Stimulated activated CD4-positive, alpha-beta T cell treated with anti-CD3 and anti-CD28 coated beads, Interleukin-15, amount 100 ng/mL, for 48 hours (primary cell): ENCODE measurements at regions not wholly inside any gene's neighbourhood (a gene's known extent, or its start where the extent isn't known, plus 50 kb on each side); places are given as distances from the start of the nearest gene placed in this dataset.
A peak's percentile ranks its signal among the peaks of the same experiment; 100 is the strongest.
"Not testable (repeated sequence)": the region's sequence is repeated elsewhere in the genome, so short reads cannot be mapped to it uniquely, and the experiment has no call there.

ENCODE experiments used
- DNase-seq, 2 donors: peaks; one replicate each; pipeline ENCODE4 v3.0.0-alpha.2; 2020; ENCODE audit warnings: low read depth in 2 of 2

DNA sequence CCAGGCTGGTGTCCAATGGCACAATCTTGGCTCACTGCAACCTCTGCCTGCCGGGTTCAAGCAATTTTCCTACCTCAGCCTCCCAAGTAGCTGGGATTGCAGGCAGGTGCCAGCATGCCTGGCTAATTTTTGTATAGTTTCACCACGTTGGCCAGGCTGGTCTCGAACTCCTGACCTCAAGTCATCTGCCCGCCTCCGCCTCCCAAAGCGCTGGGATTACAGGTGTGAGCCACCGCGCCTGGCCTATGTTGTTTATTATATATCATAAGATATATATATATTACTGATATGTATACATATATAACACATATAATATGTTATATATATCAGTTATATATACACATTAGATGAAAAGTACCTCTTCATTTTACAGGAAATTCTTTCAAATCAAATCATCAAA lies 914.7 kb downstream of the FOXD4L5 start:
- not testable (repeated sequence) for DNase-seq

DNA sequence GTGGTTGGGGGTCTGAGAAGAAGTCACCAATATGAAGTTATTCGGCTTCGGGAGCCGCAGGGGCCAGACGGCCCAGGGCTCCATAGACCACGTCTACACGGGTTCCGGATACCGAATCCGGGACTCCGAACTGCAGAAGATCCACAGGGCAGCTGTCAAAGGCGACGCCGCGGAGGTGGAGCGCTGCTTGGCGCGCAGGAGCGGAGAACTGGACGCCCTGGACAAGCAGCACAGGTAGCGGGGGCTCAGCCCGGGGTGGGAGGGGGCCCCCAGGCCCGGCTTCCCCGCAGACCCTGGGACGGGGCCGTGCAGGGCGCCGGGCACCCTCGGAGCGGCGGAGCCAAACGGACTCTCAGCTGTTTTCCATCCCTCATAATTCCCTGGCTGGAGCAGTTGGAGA lies 915.4 kb downstream of the FOXD4L5 start:
- not testable (repeated sequence) for DNase-seq

DNA sequence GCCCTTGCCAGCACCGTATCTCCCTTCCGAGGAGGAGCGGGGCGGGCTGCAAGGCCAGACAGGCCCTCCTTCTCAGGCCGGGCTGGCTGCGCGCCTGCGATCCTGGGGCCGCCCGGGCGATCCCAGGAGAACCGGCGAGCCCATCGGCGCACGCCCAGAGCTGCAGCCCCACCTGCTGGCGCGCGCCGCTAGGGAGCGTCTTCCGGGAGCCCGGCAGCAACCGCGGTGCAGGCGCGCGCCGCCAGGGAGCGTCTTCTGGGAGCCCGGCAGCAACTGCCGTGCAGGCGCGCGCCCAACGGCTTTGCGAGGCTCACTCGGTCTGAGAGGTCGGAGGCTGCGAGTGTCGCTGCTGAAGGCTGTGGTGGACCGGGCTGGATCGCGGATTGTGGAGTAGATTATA lies 915.9 kb downstream of the FOXD4L5 start:
- DNase-seq, result peak; percentile 56 to 86

DNA sequence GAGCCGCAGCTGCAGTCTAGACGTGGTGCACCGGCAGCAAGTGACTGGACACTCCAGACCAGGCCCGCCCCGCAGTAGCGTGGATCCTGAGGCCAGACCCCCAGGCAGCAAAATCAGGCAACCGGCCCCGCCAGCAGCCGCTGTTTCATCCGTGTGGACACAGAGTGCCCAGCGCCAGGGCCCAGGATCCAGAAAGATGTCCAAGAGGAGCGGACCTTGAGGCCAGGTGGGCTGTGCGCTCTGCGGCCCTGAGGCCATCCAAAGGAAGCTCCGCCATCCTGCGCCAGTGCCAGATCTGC lies 916.4 kb downstream of the FOXD4L5 start:
- not testable (repeated sequence) for DNase-seq

DNA sequence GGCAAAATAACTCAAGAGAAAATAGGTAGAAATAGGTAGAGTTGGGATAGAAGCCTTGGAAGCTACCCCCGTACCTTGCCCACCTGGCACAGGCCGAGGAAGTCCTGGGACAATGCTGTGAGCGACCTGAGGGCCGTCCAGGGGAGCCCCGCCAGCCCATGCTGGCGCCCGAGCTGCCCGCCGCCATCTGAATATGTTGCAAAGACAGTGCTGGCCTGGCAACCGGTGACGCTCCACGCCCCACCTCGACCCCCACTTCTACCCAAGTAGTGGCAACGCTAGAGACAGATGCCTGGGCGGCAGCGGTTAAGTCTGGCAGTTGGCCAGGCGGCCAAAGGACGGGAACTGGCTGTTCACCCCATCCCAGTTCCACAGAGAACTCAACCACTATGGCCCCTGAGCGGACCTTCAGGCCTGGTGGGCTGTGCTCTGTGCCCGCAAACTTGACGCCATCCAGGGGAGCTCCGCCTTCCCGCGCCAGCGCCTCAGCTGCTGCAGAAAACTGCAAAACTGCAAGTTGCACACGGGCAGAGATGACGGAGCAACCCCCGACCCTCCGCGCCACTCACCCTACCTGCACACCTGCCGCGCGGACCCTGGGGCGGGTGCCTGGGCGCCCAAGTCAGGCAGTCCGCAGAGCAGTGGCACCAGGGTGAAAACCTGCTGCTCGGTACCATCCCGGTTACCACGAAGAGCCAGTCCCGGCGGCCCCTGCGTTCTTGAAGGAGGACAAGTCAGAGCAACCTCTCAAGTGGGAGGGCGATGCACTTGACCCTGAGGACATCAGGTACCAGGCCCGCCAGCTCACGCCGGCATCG lies 917.0 kb downstream of the FOXD4L5 start:
- DNase-seq, result not testable (repeated sequence)
